Kidney epithelial cell (primary cell): ENCODE measurements at regions not wholly inside any gene's neighbourhood (a gene's known extent, or its start where the extent isn't known, plus 50 kb on each side); places are given as distances from the start of the nearest gene placed in this dataset.

Source experiments
- DNase-seq: peaks from one replicate; pipeline ENCODE4 v3.0.0-alpha.2; 2010; ENCODE audit warnings: low read depth
- H3K27me3 ChIP-seq: 2 replicates; pipeline ENCODE4 v1.6.0; 2011; ENCODE audit warnings: low read length; ENCODE audit not compliant: control insufficient read depth, insufficient read depth
- H3K36me3 ChIP-seq: 2 replicates; pipeline ENCODE4 v1.5.1; 2011; ENCODE audit warnings: low read length; ENCODE audit not compliant: control insufficient read depth, insufficient read depth
- H3K4me3 ChIP-seq: 2 replicates; pipeline ENCODE4 v1.5.1; 2011; ENCODE audit warnings: low read depth, mild to moderate bottlenecking, control low read depth, low read length
- TF ChIP-seq, protein P1 (sequence below): IDR thresholded peaks from 2 replicates; pipeline ENCODE4 v1.5.1; 2011; ENCODE audit warnings: mild to moderate bottlenecking, moderate library complexity, low read length, control low read depth, inconsistent platforms; ENCODE audit not compliant: insufficient read depth, poor library complexity, severe bottlenecking

DNA sequence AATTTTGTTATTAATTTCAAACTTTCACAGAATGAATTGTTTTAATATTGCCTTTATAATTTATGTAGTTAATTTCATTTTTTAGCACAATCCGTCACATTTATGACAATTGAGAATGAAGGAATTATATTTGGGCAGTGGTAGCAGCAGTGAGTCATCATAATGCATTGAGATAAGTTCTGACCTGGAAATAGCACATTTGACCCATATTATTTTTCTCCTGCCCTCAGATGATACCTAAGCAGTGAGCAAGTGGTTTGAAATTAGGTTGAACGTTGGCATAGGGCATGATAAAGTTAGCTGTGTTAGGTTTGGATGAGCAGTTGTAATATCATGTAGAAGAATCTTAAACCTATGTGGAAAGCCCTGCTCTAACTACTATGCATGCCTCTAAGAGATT, 1431.3 kb upstream of the CDH8 start:
- TF ChIP-seq, protein P1, sequence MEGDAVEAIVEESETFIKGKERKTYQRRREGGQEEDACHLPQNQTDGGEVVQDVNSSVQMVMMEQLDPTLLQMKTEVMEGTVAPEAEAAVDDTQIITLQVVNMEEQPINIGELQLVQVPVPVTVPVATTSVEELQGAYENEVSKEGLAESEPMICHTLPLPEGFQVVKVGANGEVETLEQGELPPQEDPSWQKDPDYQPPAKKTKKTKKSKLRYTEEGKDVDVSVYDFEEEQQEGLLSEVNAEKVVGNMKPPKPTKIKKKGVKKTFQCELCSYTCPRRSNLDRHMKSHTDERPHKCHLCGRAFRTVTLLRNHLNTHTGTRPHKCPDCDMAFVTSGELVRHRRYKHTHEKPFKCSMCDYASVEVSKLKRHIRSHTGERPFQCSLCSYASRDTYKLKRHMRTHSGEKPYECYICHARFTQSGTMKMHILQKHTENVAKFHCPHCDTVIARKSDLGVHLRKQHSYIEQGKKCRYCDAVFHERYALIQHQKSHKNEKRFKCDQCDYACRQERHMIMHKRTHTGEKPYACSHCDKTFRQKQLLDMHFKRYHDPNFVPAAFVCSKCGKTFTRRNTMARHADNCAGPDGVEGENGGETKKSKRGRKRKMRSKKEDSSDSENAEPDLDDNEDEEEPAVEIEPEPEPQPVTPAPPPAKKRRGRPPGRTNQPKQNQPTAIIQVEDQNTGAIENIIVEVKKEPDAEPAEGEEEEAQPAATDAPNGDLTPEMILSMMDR: no peak
- Histone ChIP-seq H3K27me3 (no peaks in the 10 kb centered on the region), H3K36me3 (no peaks in the 10 kb centered on the region), H3K4me3 (no peak overlapping the region)
- DNase-seq: no peak

DNA sequence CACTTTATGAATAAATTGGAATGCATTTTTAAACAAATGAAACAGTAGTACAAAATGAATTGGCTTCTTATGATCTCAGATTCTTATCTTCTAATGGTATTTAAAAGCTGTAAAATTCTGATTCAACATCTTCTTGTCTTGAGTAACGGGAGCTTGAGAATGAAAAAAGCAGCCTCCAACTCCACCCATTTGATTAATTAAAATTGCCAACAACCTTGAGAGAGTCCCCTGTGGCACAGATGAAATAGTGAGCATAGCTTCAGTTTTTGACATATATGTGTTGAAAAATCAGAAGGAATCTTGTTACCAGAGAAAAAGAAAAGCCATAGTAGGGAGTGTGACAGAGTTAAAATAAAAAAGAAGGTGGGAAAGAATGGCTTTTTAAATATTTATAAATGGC, 1426.1 kb upstream of the CDH8 start:
- TF ChIP-seq, protein P1: no peak
- no peak overlapping the region for H3K4me3 ChIP-seq

DNA sequence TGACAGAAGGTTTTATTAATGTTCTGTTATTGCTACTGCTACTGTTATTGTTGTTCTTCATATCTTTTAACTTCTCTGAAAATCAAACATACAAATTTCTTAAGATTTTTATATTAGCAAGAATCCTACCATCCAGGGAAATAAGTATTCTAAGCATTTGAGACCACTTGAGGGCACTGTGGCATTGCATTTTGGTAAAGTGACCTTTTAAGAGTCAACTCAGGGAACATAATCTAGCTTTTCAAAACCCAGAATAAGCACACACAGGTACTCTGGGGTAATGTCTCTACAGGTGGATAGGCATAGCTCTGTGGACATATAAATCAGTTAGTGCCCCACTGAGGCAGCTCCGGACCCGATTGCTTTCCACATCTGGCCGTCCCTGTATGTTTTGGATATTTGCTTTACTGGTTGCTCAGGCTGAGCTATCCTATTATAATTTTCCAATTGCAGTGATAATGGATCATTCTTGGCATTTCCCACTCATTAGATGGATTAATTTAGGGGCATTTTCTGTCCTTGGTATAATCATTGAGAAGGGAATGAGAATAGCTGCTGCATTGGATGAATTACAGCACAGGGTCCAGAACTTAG, 1425.1 kb upstream of the CDH8 start:
- Histone ChIP-seq H3K27me3 (no peaks in the 10 kb centered on the region), H3K4me3 (no peak overlapping the region), H3K36me3 (no peaks in the 10 kb centered on the region)
- peak; percentile 7 for DNase-seq
- TF ChIP-seq, protein P1: peak; percentile 38

More for the DNA sequence above, 1426.1 kb upstream of the CDH8 start:
- Histone ChIP-seq H3K36me3 (no peaks in the 10 kb centered on the region), H3K27me3 (no peaks in the 10 kb centered on the region)
- DNase-seq: no peak

DNA sequence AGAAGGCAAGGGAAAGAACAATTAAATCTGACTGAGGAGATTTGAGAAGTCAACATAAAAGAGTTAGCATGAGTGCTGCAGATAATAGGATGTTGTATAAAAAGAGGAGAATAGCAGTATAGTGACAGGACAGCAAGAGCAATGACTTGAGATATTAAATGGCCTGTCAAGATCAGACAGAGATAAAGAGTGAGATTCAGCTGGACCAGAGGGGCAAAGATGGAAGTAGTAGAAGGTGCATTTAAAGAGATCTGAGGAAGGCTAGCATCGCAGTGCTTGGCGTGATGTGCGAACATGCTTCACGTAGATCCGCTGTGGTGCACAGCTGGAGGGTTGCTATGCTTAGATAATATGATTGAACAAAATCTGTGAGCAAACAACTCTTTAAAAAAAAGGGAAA, 1422.6 kb upstream of the CDH8 start:
- Histone ChIP-seq H3K27me3 (no peaks in the 10 kb centered on the region), H3K36me3 (no peaks in the 10 kb centered on the region), H3K4me3 (no peak overlapping the region)
- DNase-seq: no peak
- TF ChIP-seq, protein P1: no peak

DNA sequence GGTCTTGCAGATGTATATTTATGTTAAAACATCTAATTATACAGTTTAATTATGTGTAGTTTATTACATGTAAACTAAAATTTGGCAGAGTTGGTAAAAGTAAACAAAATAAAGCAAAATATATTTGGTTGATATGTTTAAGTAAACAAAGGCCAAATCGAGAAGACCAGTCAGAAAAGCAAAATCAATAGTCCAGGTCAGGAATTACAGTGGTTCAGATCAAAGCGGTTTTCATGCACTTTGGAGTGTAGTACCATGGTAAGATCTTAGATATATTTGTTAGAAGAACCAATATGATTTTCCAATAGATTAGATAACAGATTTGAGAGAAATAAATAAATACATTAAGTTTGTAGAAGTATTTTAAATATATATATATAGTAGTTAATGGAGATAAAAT, 1421.6 kb upstream of the CDH8 start:
- TF ChIP-seq, protein P1: no peak
- Histone ChIP-seq H3K36me3 (no peaks in the 10 kb centered on the region), H3K27me3 (no peaks in the 10 kb centered on the region), H3K4me3 (no peak overlapping the region)
- DNase-seq: no peak

DNA sequence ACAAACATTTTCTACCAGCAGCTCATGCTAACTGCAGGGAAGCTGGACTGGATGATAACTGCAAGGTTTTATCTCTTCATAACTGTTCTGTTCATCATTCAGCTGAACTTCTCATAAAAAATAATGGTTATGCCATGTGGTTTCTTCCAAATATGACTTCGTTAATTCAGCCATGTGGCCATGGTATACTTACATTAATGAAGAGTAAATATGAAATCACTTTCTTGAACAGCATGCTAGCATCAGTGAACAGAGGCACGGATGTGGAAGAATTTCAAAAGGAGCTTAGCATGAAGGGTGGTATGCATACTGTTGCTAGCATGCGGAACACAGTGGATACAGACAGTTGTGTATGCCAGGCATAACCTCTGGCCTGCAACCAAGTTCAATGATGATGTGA, 1417.0 kb upstream of the CDH8 start:
- H3K27me3 ChIP-seq: no peaks in the 10 kb centered on the region
- no peak overlapping the region for H3K4me3 ChIP-seq
- no peak for DNase-seq
- TF ChIP-seq, protein P1: no peak
- H3K36me3 ChIP-seq: no peaks in the 10 kb centered on the region
